A673 (cell line): ENCODE measurements at regions not wholly inside any gene's neighbourhood (a gene's known extent, or its start where the extent isn't known, plus 50 kb on each side); places are given as distances from the start of the nearest gene placed in this dataset.

Experiments
- BruUV-seq: library from RNA; stranded (reverse); fragments of 400-500 nt; replicated peaks from 2 replicates; lab custom pipeline; 2021; lab: Mats Ljungman, UMichigan
- CTCF ChIA-PET: fragments of 300-600 bp; sonication (Branson Sonifier 250); formaldehyde crosslinking; loops from one replicate; lab custom pipeline; 2022; ENCODE audit warnings: antibody characterized with exemption; lab: Charles Lee
- POLR2A ChIA-PET: fragments of 300-600 bp; sonication (Branson Sonifier 250); formaldehyde crosslinking; loops from one replicate; lab custom pipeline; 2022; ENCODE audit warnings: antibody characterized with exemption; ENCODE audit not compliant: low non-redundant PET; lab: Charles Lee
- DNase-seq: peaks from one replicate; pipeline ENCODE4 v3.0.0-alpha.2; 2015; ENCODE audit warnings: low spot score
- H3K27ac ChIP-seq: fragments of 200-600 bp; sonication (generic); 2 replicates; pipeline ENCODE4 v1.5.1; 2016; ENCODE audit warnings: mixed run types, low read depth, mild to moderate bottlenecking, mixed read lengths, antibody characterized with exemption, low read length; ENCODE audit not compliant: poor library complexity, severe bottlenecking
- H3K27me3 ChIP-seq: fragments of 200-600 bp; sonication (generic); replicated peaks from 2 replicates; pipeline ENCODE4 v1.6.1; 2017; ENCODE audit warnings: mixed run types, low read depth, mild to moderate bottlenecking, mixed read lengths, antibody characterized with exemption, low read length; ENCODE audit not compliant: insufficient read depth, poor library complexity
- H3K36me3 ChIP-seq: fragments of 200-600 bp; sonication (generic); 2 replicates; pipeline ENCODE4 v1.6.1; 2016; ENCODE audit warnings: mixed run types, mild to moderate bottlenecking, mixed read lengths, antibody characterized with exemption, low read length; ENCODE audit not compliant: insufficient read depth, poor library complexity, severe bottlenecking
- H3K4me1 ChIP-seq: fragments of 200-600 bp; sonication (generic); 2 replicates; pipeline ENCODE4 v1.6.1; 2017; ENCODE audit warnings: mixed run types, mild to moderate bottlenecking, mixed read lengths, antibody characterized with exemption, low read length; ENCODE audit not compliant: insufficient read depth, poor library complexity, severe bottlenecking
- H3K4me3 ChIP-seq: fragments of 200-600 bp; sonication (generic); 2 replicates; pipeline ENCODE4 v1.5.1; 2016; ENCODE audit warnings: low read depth, mixed run types, mild to moderate bottlenecking, mixed read lengths, low read length; ENCODE audit not compliant: poor library complexity, severe bottlenecking
- H3K9me3 ChIP-seq: fragments of 200-600 bp; sonication (generic); 2 replicates; pipeline ENCODE4 v1.6.1; 2016; ENCODE audit warnings: mixed run types, low read depth, mild to moderate bottlenecking, mixed read lengths, antibody characterized with exemption, low read length; ENCODE audit not compliant: poor library complexity, severe bottlenecking
- CTCF ChIP-seq: fragments of 300-800, 200-600 bp; sonication (generic); conservative IDR thresholded peaks from 2 replicates; pipeline ENCODE4 v1.5.1; 2017; ENCODE audit warnings: low read depth, mild to moderate bottlenecking, antibody characterized with exemption, low read length, moderate library complexity, mixed read lengths
- EZH2 ChIP-seq: fragments of 200-600 bp; sonication (generic); IDR thresholded peaks from 2 replicates; pipeline ENCODE4 v1.6.1; 2017; ENCODE audit warnings: borderline replicate concordance, low read depth, mild to moderate bottlenecking, mixed read lengths, antibody characterized with exemption, low read length; ENCODE audit not compliant: poor library complexity, severe bottlenecking
- intact Hi-C: fragments of 100-400 bp; cut with micrococcal nuclease; formaldehyde crosslinking; loops from one replicate; pipeline ENCODE4 v1.10.0; 2022; ENCODE audit not compliant: unreplicated experiment

GRCh38 chr4:89531932-89532640, 224.5 kb upstream of the GPRIN3 start:
- Histone ChIP-seq H3K4me1 (no peaks in the 10 kb centered on the region), H3K4me3 (no peak overlapping the region), H3K27me3 (no peaks in the 10 kb centered on the region), H3K36me3 (no peaks in the 10 kb centered on the region), H3K27ac (no peak overlapping the region), H3K9me3 (no peaks in the 10 kb centered on the region)
- ChIA-PET CTCF (no interaction called here), POLR2A (no interaction called here)
- intact Hi-C loops, result no loop called here
- no peak for TF ChIP-seq CTCF
- no peak for DNase-seq
- no TSS peak for BruUV-seq

GRCh38 chr4:89528526-89529133, 221.0 kb upstream of the GPRIN3 start:
- H3K4me3 ChIP-seq, result no peak overlapping the region
- intact Hi-C loops, result no loop called here
- ChIA-PET POLR2A (no interaction called here), CTCF (no interaction called here)
- H3K27me3 ChIP-seq, result no peaks in the 10 kb centered on the region
- no peaks in the 10 kb centered on the region for H3K9me3 ChIP-seq
- TF ChIP-seq EZH2, result no peak
- no peak for TF ChIP-seq CTCF
- H3K36me3 ChIP-seq, result no peaks in the 10 kb centered on the region
- BruUV-seq, result no TSS peak
- no peak overlapping the region for H3K27ac ChIP-seq
- DNase-seq, result no peak
- no peaks in the 10 kb centered on the region for H3K4me1 ChIP-seq

GRCh38 chr4:89521826-89522225, 214.2 kb upstream of the GPRIN3 start:
- no peaks in the 10 kb centered on the region for H3K27me3 ChIP-seq
- POLR2A ChIA-PET, result no interaction called here

More at GRCh38 chr4:89521826-89522225, 214.2 kb upstream of the GPRIN3 start:
- Histone ChIP-seq H3K36me3 (no peaks in the 10 kb centered on the region), H3K27ac (no peak overlapping the region), H3K4me1 (no peaks in the 10 kb centered on the region), H3K9me3 (no peaks in the 10 kb centered on the region), H3K4me3 (no peak overlapping the region)
- no TSS peak for BruUV-seq
- DNase-seq, result no peak
- TF ChIP-seq CTCF (no peak), EZH2 (no peak)
- CTCF ChIA-PET, result no interaction called here
- intact Hi-C loops, result no loop called here
